HG02981 (cell line): ENCODE measurements at regions not wholly inside any gene's neighbourhood (a gene's known extent, or its start where the extent isn't known, plus 50 kb on each side); places are given as distances from the start of the nearest gene placed in this dataset.

Experiments
- ATAC-seq: cut with Tn5 transposase; IDR thresholded peaks from one replicate; pipeline ENCODE4 v1.9.1; 2021; ENCODE audit warnings: mild to moderate bottlenecking, moderate library complexity; ENCODE audit not compliant: unreplicated experiment

DNA sequence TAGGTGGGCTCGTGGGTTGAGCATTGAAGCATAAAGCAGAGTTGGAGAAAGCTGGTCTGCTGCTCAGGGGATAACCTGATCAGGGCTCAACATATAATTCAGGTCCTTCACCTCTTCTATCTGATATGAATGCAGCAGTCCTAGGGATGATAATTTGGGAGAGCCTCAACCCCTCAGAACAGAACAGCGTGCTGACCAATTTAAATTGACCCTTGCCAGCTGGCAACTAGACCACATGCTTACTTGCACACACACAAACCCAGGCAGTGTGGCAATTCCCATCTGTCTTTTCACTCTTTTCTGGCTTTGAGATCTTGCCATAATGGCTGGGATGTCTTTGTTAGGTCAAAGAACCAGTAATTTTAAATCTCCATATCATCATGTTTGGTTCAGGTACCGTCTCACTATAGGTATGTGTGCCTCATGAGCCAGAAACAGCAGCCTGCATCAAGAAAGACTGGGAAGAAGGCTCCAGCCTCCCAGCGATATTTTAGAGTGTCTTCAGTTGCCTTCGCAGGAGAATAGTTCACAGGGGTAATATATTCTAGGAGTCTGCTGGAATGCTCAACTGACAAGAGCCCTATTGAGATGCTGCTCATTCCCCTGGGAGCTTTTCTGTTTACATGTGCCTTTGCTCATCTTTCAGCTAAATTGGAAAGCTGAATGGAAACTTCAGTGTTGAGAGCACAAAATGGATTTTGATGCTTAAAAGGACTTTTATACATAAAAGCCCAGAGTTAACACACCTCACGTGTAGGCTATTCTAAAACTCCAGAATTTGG lies 497.6 kb downstream of the RASEF start:
- no peak for ATAC-seq

DNA sequence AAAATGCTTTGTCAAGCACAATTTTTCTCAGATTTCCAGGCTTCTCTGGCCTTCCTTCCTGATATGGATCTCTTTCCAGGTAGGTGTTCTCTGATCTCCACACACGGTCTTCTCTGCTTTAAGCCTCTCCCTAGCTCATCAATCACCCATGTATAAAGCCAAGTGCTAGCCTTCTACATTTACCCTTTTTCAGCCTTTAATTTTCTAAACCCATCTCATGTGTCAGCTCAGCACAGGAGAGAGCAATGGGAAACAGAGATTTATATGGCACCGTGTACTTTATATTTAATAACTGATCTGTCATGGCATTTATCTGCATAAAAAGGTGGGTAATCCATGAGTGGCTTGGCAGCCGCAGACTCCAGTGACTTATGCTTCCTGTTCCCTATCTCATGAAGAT lies 495.0 kb downstream of the RASEF start:
- no peak for ATAC-seq

DNA sequence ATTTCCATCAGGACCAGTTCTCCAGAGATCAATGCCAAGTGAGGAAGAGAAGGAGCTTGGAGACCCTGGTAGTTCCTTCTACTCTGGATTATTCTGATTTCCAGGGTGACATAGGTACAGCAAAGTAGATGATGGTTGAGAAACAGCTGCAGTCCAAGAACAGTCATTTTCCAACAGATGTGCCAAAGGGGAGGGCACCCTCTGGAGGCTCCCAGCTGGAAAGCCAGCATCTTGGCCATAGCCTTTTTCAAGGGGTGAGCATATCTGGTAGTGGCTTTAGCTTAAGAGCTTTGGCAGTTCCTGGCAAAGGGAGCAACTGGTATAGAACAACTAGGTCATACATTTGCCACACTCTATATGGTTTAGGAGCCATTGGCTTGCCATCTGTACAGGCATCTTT lies 492.7 kb downstream of the RASEF start:
- ATAC-seq: no peak

DNA sequence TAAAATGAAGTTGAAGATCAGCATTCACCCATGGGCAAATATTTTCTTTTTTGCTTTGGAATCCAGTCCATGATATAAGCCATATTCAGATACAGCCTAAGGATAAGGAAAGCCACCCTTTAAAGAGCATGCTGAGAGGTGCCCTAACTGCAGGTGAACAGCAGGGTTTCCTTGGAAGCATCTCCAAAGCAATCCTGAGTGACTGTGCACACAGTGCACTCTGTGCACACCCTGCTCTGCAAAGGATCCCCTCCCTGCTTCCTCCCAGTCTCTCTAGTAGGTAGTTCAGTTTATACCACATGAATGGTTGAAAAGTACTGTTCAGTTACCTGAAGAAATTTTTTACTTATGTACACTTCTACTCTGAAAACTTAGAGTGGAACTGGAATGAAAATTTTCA lies 491.4 kb downstream of the RASEF start:
- ATAC-seq: no peak

DNA sequence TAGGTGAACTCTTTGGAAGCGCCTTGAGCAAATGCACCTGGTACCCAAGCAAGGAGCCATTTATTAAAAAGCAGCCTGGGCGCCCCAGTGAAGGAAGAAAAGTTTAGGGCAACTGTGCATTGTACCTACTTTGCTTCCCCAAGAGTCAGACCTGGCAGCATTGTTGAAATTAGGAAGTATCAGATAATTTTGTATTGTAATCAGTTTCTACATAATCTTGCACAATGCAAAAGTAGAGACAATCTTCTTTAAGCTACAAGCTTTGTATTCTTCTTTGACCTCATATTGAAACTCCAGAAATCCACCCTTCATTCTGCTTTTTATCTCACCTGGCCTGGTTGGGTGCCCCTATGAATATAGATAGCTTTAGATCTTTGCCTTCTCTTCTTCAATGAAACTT lies 490.8 kb downstream of the RASEF start:
- ATAC-seq: no peak

DNA sequence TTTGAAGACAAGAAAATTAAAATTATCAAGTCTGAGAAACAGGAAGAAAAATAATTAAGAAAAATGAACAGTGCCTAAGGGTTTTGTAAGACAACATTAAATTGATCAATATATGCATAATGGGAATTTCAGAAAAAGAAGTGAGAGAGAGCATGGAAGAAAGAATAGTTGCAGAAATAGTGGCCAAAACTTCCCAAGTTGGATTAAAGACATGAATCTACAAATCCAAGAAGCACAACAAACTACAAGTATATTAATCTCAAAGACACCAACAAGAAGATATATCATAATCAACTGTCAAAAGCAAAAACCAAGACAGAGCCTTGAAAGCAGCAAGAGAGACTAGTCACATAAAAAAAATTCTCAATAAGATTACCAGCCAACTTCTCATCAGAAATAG lies 488.0 kb downstream of the RASEF start:
- no peak for ATAC-seq

DNA sequence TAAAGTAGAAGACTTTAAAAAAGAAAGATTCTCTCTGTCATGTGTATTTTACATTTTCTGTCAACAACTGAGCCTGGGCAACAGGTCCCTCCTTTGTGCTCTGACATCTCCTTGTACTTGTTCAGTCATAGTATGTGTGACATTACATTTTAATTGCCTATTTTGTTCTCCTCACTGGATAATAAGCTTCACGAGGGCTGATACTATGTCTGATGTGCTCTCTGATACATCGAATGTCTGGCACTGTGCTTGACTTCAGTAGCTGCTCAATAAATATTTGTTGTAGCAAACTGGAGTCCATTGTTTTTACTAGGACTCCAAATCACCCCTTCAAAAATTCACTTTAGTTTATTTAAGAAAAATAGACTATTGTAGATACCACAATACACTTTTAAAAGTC lies 482.0 kb downstream of the RASEF start:
- no peak for ATAC-seq

DNA sequence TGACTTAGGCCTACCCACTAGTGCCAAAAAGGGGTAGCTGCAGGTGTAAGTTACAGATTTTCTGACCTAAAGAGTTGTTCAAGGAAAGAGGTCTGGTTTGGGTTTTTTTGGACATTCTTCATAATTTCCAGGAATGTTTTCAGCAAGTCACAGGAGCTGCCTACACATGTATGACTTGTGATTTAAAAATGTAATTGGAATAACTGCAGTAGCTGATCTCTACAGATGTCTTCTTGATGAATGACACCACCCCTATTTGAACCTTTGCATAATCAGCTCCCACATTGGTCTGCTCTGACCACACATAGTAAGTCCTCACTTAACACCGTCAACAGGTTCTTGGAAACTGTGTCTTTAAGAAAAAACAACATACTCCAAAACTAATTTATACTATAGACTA lies 481.4 kb downstream of the RASEF start:
- ATAC-seq: no peak

DNA sequence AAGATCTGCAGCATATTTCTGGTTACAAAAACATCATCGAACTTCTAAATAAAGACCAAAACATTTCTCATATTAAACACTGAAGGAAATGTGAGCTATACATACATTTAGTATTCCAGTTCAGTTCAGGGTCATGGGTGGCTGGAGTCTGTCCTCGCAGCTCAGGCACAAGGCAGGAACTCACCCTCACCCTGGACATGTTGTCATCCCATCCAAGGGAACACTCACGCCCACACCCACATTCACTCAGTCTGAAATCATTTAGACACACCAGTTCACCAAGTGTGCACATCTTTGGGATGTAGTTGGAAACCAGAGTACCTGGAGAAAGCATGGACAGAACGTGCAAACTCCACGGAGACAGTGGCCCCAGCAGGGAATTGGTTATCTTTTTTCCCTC lies 481.0 kb downstream of the RASEF start:
- no peak for ATAC-seq

DNA sequence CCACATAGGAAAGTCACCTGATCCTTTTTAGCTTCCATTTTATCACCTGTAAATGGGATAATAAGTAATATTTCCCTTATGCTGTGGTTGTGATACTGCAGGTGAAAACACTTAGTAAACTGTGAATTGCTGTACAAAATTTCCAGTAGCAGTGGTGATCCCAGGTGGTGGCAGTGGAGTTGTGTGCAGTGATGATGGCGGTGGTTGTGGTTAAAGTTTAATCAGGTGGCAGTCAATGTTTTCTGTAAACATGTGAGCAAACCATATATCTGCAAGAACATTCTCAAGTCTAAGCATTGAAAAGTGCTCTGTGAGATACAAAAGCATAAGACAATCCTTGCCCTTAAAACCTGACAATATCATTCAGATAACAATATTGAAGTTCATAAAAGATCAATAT lies 480.2 kb downstream of the RASEF start:
- no peak for ATAC-seq

DNA sequence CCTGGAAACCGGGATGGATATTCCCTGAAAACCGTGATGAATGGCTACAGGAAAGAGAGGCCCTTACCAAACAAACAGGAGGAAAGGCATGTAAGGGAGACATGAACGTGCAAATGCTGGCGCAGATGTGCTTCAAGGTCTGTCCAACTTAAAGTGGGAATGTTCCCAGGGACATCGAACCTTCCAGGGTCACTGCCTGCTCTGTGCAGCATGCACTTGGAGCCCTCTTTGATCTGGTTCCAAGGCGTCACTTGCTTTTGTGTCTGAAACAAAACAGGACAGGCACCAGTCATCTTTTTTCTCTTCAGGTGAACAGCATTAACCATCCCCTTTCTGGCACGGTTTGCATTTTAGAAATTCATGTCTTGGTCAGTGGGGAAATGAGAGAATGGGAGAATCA lies 479.4 kb downstream of the RASEF start:
- no peak for ATAC-seq

DNA sequence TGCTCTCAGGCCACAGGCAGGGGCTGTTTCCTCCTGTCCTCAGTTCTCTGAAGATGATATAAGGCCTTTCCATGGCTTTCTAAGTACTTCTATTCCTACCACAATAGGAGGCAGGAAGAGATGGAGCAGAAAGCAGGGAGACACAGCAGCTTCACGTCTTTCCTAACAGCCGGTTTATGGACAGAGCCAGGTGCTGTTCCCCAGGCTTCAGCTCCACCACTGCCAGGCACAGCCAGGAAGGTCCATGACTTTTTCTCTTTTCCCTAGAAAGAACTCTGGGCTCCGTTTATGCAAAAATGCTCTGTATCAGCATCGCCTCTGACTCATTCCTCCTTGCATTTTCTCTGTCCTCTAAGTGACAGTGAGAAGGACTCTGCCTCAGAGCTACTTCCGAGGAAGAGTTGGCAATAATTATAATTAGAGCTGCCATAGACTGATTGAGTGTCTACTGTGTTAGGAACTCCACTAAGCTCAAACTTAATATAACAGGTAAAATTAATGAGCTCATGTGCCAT lies 478.5 kb downstream of the RASEF start:
- ATAC-seq: no peak

DNA sequence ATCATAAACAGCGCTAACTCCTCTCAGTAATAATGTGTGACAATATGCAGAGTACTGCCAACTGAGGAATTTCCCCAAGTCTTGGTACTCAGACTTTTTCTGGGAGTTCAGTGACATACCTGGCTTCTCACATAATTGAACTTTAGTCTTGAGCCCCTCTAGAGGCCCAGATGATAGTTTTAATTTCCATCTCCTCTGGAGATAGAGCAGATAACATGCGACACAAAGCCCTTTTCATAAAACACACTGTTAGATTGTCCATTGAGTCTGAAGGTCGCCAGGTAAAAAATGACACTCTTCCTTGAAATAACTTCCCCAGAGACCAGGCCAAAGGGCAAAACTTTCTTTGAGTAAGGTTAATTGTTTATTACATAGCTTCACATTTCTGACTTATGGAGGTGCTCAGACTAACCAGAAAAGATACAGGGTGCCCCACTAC lies 476.0 kb downstream of the RASEF start:
- ATAC-seq: no peak

DNA sequence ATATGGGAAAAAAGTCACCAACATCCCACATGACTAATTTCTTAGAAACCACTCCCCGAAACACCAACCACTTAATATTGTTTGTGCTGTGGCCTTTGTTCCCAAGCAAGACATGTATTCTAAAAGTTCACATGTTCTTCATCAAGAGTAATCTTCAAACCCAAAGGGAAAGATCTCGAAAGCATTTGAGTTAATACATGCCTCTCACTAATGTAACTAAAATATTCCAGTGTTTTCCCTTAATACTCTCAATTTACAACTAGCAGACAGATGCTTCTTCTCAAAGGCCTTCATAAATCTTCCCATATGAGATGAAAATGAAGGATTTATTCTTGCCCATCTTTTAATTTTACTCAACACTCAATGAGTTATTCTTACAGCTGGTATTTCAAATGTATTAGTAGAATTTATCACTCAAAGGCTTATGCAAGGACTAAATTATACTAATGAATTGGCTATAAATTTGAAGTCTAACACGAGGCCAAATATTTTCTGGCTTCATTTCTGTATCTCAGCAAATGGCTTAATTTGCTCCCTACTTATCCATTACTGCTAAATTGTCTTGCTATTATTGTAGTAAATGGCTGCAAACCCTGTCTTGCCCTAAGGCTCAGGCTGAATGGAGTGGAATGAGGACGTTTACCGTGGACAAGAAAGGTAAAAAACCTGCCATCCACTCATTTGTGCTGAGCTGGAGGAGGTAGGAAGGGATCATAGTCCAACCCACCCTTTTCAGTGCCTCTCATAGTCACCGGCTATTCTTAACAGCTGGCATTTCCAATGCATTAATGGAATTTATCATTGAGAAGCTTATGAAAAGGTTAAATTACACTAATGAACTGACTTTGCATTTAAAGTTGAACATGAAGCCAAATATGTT lies 474.4 kb downstream of the RASEF start:
- no peak for ATAC-seq

DNA sequence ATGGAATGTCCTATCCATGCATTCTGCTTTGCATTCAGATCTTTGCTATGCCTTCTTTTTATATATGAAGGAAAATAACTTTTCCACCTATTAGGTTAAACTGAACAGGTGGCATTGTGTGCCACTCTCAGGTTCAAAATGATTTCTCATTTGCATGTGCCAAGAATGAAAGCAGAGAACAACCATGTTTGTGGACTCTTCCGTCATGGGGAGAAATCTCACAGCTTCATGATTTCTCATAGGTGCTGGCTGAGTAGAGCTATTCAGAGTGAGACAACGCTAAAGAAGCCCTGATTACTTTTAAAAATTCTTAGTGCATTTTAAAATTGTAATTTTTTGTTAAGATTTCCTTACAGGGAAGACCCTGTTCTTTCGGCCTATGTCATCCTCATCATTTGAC lies 472.1 kb downstream of the RASEF start:
- ATAC-seq: no peak

DNA sequence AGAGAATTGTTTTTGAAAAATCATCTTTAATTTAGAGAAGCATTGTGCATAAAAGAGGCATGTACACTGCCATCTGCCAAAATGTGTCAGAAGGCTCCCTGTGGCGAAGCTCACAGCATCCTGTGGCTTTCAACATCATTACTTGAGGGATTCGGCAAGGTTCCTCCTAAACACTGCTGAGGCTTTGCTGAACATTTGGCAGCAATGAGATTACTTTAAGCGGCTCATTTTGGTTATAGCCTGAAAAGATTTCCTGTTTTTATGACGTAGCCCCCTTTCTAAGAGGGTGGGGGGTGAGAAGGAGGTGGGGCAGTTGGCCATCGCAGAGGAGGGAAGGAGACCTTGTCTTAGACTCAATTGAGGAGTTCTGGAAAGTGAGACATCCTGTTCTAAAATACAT lies 469.4 kb downstream of the RASEF start:
- no peak for ATAC-seq

DNA sequence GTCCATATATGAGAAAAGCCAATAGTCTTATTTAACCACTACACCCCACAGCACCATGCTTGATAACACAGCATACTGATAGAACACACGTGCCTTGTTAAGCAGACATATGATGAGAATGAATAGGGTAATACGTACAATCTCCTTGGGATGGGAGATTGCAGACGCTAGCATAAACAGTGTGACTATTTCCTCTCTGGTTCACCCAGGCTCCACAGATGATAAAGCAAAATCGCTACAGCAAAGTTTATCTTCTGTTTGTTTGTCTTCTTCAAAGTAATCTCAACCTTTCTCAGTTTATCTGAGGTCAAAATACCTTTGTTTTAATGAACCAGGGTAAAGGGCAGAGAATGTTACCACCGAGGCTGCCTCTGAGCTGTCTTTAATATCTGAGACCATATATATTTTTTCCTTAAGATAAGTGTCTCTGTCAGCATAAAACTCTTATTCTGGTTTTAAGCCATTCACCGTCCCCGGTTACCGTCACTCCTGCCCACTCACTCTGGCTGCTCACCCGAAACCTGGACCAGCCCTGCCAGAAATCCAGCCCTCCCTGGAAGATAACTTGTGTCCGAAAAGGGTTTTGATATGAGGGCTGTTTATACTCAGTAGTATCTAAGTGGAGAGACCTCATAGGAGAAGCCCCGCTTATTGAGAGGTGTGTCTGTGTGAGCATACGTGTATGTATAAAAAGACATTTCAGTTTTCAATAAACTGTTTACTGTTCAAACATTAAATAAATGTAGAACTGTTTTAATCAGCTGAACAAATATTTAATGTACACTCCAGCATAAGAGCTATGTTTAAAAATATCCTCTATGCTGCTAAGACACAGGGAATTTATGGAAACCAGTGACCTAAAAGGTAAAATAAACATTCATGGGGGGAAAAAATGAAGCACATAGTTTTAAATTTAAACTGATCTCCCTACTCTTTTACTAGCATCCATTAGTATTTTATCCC lies 465.4 kb downstream of the RASEF start:
- ATAC-seq: no peak

DNA sequence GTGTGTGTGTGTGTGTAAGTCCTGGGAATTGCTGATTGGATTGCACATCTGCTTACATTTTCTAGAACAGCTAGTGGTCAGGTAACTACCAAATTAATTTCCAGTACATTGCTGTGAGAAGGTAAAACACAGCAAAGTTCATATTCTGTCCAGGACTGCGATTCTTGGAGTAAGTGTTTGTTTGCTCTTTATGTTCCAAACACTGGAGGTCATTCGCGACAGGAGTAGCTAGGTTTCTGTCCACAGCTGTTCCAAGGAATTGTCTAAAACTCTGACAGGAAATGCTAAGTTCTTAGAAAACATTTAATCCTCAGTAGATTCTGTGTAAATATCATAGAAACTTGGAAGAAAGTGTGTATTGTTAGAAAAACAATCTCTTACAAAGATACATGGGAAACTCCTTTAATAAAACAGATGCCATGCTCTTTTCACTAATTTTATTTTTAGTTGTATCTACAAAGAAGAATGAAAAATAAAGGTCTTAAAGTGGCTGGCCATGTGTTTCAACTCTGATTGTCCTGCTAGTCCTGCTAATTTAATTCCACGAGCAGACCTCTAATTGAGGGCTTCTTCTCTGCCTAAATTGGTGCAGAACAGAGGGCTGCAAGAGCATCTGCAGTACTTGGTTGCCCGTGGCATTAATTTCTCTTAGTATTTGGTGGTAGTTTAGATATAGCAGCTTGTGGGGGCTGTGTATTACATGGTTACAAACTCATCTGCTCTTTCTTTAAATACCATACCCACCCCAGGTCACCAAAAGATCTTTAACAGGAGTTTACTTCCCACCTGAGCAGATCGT lies 464.5 kb downstream of the RASEF start:
- no peak for ATAC-seq

DNA sequence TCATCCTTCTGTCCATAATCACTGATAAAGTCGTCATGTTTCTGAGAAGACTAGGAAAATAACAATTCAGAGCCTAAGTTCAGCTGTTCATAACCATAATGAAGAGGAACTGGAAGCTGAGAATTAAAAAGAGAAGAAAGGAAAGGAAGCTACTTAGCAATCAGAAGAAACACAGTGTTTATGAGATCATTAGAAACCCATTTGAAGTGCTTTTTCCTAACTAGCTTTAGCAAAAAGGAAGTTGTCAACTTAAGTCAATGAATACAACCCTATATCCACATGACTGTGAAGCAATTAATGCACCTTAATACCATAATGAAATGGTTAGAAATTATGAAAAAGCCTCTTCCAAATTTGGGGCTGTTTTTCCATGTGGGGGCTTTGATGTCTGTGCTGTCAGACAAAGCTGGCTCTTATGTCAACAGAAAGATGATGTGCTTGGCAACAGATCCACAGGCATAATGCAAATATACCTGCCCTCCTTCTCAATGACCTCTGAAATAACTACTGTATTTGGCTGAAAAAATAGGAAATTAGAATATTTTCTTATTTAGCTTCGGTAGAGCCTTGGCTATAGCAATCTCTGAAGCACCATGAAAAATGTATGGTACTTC lies 463.5 kb downstream of the RASEF start:
- no peak for ATAC-seq
